Neural progenitor cell (in vitro differentiated cells): ENCODE measurements at regions not wholly inside any gene's neighbourhood (a gene's known extent, or its start where the extent isn't known, plus 50 kb on each side); places are given as distances from the start of the nearest gene placed in this dataset.

ENCODE experiments used
- EZH2 ChIP-seq: fragments of 200-600 bp; sonication (generic); IDR thresholded peaks from 2 replicates; pipeline ENCODE4 v1.6.1; 2017; ENCODE audit warnings: antibody characterized with exemption, mild to moderate bottlenecking, moderate library complexity
- TF ChIP-seq, protein P1 (sequence below): fragments of 200-600 bp; sonication (generic); IDR thresholded peaks from 2 replicates; pipeline ENCODE4 v1.5.1; 2017; ENCODE audit warnings: antibody characterized with exemption, mild to moderate bottlenecking

DNA sequence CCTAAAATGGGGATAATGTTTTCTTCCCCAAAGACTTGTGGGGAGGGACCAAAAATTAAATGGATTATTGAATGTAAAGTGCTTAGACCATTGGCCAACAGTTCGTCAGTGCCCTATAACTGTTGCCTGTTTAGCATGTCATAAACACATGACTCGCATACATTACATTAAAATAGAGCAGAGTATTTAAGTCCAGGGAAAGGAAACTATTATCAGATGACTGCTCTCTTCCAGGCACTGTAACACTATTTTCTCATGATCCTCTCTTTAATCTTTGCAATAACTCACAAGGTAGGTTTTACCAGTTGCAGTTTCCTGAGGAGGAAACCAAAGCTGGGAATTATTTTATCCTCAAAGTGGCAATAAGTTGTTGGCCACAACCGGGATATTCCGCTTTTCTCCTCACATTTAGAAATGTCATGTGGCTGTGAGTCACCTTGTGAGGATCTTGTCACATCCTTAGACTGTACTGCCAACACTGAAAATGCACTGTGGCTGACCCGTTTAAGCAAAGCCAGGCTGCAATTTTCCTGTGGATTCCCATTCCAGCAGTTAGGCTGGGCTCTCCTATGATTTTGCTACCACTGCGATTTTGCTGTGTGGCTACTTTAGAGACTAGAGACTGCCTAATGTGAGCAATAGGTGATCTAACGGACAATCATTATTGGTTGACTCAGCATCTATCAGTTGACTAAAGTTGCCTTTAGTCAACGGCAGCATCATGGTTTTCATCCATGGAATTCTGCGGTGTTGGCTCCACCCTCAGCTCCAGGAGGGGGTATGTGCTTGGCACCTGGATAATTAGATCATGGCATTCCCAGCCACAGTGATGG lies 58.3 kb upstream of the DHX40 start:
- TF ChIP-seq, protein P1, sequence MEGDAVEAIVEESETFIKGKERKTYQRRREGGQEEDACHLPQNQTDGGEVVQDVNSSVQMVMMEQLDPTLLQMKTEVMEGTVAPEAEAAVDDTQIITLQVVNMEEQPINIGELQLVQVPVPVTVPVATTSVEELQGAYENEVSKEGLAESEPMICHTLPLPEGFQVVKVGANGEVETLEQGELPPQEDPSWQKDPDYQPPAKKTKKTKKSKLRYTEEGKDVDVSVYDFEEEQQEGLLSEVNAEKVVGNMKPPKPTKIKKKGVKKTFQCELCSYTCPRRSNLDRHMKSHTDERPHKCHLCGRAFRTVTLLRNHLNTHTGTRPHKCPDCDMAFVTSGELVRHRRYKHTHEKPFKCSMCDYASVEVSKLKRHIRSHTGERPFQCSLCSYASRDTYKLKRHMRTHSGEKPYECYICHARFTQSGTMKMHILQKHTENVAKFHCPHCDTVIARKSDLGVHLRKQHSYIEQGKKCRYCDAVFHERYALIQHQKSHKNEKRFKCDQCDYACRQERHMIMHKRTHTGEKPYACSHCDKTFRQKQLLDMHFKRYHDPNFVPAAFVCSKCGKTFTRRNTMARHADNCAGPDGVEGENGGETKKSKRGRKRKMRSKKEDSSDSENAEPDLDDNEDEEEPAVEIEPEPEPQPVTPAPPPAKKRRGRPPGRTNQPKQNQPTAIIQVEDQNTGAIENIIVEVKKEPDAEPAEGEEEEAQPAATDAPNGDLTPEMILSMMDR: no peak
- no peak for TF ChIP-seq EZH2
